K562 (cell line): ENCODE measurements at regions not wholly inside any gene's neighbourhood (a gene's known extent, or its start where the extent isn't known, plus 50 kb on each side); places are given as distances from the start of the nearest gene placed in this dataset.
"Not testable (repeated sequence)": the region's sequence is repeated elsewhere in the genome, so short reads cannot be mapped to it uniquely, and the experiment has no call there.

ENCODE experiments used
- CTCF ChIP-seq, 3 experiments: IDR thresholded peaks in 2 of 3; conservative IDR thresholded peaks in 1 of 3; 2 replicates each; pipeline ENCODE4 v1.5.1; 2011 to 2012; ENCODE audit warnings: low read length in 3 of 3, mild to moderate bottlenecking in 3 of 3, control low read depth in 2 of 3, improper control_type of control experiment in 1 of 3, inconsistent platforms in 1 of 3, low read depth in 1 of 3, mixed read lengths in 1 of 3, moderate library complexity in 1 of 3; ENCODE audit not compliant: insufficient read depth in 2 of 3
- KAT8 ChIP-seq: fragments of 450-650 bp; IDR thresholded peaks from 2 replicates; pipeline ENCODE4 v1.6.1; 2016; ENCODE audit warnings: low read depth, mild to moderate bottlenecking
- MTA3 ChIP-seq: fragments of 450-650 bp; formaldehyde crosslinking; IDR thresholded peaks from 2 replicates; pipeline ENCODE4 v1.6.1; 2017; ENCODE audit warnings: mild to moderate bottlenecking, borderline replicate concordance
- SMAD1 ChIP-seq: fragments of 150-350 bp; IDR thresholded peaks from 2 replicates; pipeline ENCODE4 v1.6.1; 2014; ENCODE audit warnings: low read length, low read depth; ENCODE audit not compliant: partially characterized antibody
- U2AF1 ChIP-seq: fragments of 200-400 bp; formaldehyde crosslinking; optimal IDR thresholded peaks from 2 replicates; pipeline ENCODE3; 2017; ENCODE audit warnings: mild to moderate bottlenecking, low read depth, low read length, moderate library complexity
- ZNF282 ChIP-seq: sonication (generic); formaldehyde crosslinking; IDR thresholded peaks from 2 replicates; pipeline ENCODE4 v1.8.1; 2023; ENCODE audit warnings: missing genetic modification reagents
- TF ChIP-seq, protein P1 (sequence below), 2 experiments: fragments of 200-800 bp in 1 of 2; sonication (Bioruptor generic) in 1 of 2; sonication (generic) in 1 of 2; formaldehyde crosslinking in 1 of 2; IDR thresholded peaks in 1 of 2; conservative IDR thresholded peaks in 1 of 2; 2 replicates each; pipeline versions ENCODE4 v1.5.0 to v1.6.1; 2016 to 2020; ENCODE audit warnings: missing compliant biosample characterization in 1 of 2, missing genetic modification characterization in 1 of 2, missing genetic modification reagents in 1 of 2

GRCh38 chr12:124669271-124669721 lies 101.9 kb upstream of the NCOR2 start:
- TF ChIP-seq ZNF282 (CRISPR knock-in tag); CTCF (IDR thresholded peaks at IDR 0.05 in 2 of 3, conservative IDR thresholded peaks at IDR 0.05 in 1 of 3; ENCODE audit: insufficient read depth in 2 of 3, low read depth in 1 of 3, low read length in 3 of 3); MTA3; SMAD1; U2AF1; KAT8: not testable (repeated sequence)
- TF ChIP-seq, protein P1, sequence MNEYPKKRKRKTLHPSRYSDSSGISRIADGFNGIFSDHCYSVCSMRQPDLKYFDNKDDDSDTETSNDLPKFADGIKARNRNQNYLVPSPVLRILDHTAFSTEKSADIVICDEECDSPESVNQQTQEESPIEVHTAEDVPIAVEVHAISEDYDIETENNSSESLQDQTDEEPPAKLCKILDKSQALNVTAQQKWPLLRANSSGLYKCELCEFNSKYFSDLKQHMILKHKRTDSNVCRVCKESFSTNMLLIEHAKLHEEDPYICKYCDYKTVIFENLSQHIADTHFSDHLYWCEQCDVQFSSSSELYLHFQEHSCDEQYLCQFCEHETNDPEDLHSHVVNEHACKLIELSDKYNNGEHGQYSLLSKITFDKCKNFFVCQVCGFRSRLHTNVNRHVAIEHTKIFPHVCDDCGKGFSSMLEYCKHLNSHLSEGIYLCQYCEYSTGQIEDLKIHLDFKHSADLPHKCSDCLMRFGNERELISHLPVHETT (CRISPR knock-in tag; conservative IDR thresholded peaks at IDR 0.05 in 1 of 2, IDR thresholded peaks at IDR 0.05 in 1 of 2) = not testable (repeated sequence)
